ENCODE measurements at regions not wholly inside any gene's neighbourhood (a gene's known extent, or its start where the extent isn't known, plus 50 kb on each side); places are given as distances from the start of the nearest gene placed in this dataset.

DNA sequence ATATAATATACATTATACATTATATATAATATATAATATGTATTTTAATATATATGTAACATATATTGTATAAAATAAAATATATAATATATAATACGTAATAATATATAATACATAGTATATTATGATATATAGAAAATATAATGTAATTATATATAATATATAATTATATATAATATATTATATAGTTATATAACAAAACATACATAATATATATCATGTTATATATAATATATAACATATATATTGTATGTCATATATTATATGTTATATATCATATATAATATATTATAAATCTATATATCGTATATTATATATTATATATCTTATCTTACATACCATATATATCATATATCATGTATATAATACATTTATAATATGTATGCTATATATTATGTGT lies 248.2 kb upstream of the TPTE start:
- TF ChIP-seq CTCF (IDR thresholded peaks at IDR 0.05) (no peak), EP300 (IDR thresholded peaks at IDR 0.05) (no peak), POLR2A (IDR thresholded peaks at IDR 0.05) (no peak), POLR2AphosphoS5 (IDR thresholded peaks at IDR 0.05) (no peak)
